MCF 10A (cell line): ENCODE measurements at regions not wholly inside any gene's neighbourhood (a gene's known extent, or its start where the extent isn't known, plus 50 kb on each side); places are given as distances from the start of the nearest gene placed in this dataset.
A peak's percentile ranks its signal among the peaks of the same experiment; 100 is the strongest.

Source experiments
- BruUV-seq: library from RNA; stranded (reverse); fragments of 400-500 nt; replicated peaks from 2 replicates; lab custom pipeline; 2021; lab: Mats Ljungman, UMichigan
- CTCF ChIA-PET: fragments of 300-600 bp; sonication (Branson Sonifier 250); formaldehyde crosslinking; extraction: SDS; loops from one replicate; lab custom pipeline; 2021; ENCODE audit warnings: antibody characterized with exemption, inconsistent platforms; lab: Yijun Ruan, JAX
- POLR2A ChIA-PET: fragments of 300-600, 350-650 bp; sonication (Branson Sonifier 250); formaldehyde crosslinking; extraction: SDS; loops from one replicate; lab custom pipeline; 2020; ENCODE audit warnings: antibody characterized with exemption, inconsistent platforms; lab: Yijun Ruan, JAX
- DNase-seq: peaks from one replicate; pipeline ENCODE4 v3.0.0-alpha.2; 2018; ENCODE audit not compliant: unreplicated experiment
- H3K27ac Mint-ChIP-seq: one replicate; pipeline ENCODE4 v1.8.0; 2022; ENCODE audit warnings: mild to moderate bottlenecking, low read depth, mixed read lengths; ENCODE audit not compliant: unreplicated experiment
- H3K27me3 Mint-ChIP-seq: one replicate; pipeline ENCODE4 v1.8.0; 2022; ENCODE audit warnings: mixed read lengths; ENCODE audit not compliant: insufficient read depth, unreplicated experiment
- H3K36me3 Mint-ChIP-seq: one replicate; pipeline ENCODE4 v1.8.0; 2022; ENCODE audit warnings: mild to moderate bottlenecking, moderate library complexity, mixed read lengths; ENCODE audit not compliant: insufficient read depth, unreplicated experiment
- H3K4me1 Mint-ChIP-seq: one replicate; pipeline ENCODE4 v1.8.0; 2022; ENCODE audit warnings: mixed read lengths; ENCODE audit not compliant: insufficient read depth, unreplicated experiment
- H3K4me3 Mint-ChIP-seq: one replicate; pipeline ENCODE4 v1.8.0; 2022; ENCODE audit warnings: mild to moderate bottlenecking, moderate library complexity, mixed read lengths; ENCODE audit not compliant: unreplicated experiment
- H3K9me3 Mint-ChIP-seq: one replicate; pipeline ENCODE4 v1.8.0; 2022; ENCODE audit warnings: mixed read lengths; ENCODE audit not compliant: unreplicated experiment
- intact Hi-C: fragments of 100-400 bp; cut with micrococcal nuclease; formaldehyde crosslinking; loops from 2 replicates; pipeline ENCODE4 v1.14.1; 2022
- TF ChIP-seq, protein P1 (sequence below): fragments of 200-600 bp; IDR thresholded peaks from one replicate; pipeline ENCODE4 v1.8.0; 2022; ENCODE audit warnings: antibody characterized with exemption, mild to moderate bottlenecking; ENCODE audit not compliant: unreplicated experiment

DNA sequence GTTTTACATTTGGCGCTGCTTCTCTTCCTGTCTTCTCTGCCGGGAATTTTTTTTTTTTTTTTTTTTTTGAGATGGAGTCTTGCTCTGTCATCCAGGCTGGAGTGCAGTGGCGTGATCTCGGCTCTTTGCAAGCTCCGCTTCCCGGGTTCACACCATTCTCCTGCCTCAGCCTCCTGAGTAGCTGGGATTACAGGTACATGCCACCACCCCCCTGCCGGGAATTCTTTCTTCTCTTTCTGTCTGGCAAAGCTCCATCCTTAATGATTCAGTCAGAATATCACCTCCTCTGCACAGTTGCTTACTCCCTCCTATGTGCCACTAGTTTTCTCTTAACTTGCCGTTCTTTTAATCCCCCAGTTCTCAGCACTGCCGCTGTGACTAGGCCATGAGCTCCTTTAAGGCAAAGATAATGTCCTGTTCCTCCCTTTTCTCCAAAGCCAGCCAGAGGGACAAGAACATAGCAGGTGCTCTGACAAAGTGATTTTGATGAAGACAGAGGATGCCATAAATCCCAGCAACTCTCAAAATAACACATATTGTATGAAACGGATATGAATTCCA is 112.1 kb upstream of the LRATD1 start:
- Mint-ChIP-seq H3K9me3 (no peaks in the 10 kb centered on the region), H3K27ac (no peak overlapping the region), H3K4me3 (no peak overlapping the region), H3K36me3 (peaks cover 4% of the 10 kb centered on the region), H3K27me3 (no peaks in the 10 kb centered on the region), H3K4me1 (peaks cover 24% of the 10 kb centered on the region)
- intact Hi-C loops, result no loop called here
- ChIA-PET POLR2A (interaction anchor here (0.7 kb wide), 1 partner anchor 996 kb away, joined by 3 read pairs; no protein-coding TSS in a partner anchor), CTCF (interaction anchor here (0.6 to 0.7 kb wide), 3 partner anchors 16 to 1068 kb away, joined by 3 read pairs; no protein-coding TSS in a partner anchor)
- BruUV-seq, result no TSS peak
- DNase-seq, result peak; percentile 22
- TF ChIP-seq, protein P1, sequence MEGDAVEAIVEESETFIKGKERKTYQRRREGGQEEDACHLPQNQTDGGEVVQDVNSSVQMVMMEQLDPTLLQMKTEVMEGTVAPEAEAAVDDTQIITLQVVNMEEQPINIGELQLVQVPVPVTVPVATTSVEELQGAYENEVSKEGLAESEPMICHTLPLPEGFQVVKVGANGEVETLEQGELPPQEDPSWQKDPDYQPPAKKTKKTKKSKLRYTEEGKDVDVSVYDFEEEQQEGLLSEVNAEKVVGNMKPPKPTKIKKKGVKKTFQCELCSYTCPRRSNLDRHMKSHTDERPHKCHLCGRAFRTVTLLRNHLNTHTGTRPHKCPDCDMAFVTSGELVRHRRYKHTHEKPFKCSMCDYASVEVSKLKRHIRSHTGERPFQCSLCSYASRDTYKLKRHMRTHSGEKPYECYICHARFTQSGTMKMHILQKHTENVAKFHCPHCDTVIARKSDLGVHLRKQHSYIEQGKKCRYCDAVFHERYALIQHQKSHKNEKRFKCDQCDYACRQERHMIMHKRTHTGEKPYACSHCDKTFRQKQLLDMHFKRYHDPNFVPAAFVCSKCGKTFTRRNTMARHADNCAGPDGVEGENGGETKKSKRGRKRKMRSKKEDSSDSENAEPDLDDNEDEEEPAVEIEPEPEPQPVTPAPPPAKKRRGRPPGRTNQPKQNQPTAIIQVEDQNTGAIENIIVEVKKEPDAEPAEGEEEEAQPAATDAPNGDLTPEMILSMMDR, result no peak

DNA sequence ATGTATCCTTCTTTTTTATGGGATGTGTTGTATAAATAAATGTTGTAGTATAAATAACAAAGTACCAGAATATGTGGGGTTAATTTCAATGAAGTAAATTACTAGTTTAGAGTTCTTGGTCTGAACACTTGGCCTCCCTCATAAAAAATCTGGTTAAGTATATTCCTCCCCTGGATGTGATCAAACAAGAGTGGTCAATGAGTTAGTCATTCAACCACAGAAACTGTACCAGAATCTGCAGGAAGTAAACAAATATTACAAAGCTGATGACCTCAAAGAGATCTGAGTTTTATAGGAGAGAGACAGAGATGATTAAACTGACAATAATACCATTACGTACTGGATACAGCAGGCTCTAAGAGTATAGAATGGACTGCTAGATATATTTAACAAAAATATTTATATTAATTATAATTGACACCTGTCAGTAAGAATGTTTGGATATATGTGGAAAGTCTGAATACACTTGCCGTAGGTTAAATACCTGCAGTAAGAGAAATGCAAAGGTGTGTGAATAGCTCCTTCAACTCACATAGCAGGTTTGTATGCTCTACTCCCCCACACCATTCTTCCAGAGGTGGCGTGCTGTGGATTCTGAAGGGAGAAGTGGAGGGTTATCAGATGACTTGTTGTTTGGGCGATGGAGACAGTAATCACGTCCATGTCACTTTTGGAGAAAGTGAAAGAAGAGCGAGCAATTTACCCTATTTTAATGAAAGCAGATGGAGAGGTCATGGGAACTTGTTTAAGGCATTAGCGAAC is 108.3 kb upstream of the LRATD1 start:
- H3K27me3 Mint-ChIP-seq, result no peaks in the 10 kb centered on the region
- intact Hi-C loops, result no loop called here
- CTCF ChIA-PET, result no interaction called here

DNA sequence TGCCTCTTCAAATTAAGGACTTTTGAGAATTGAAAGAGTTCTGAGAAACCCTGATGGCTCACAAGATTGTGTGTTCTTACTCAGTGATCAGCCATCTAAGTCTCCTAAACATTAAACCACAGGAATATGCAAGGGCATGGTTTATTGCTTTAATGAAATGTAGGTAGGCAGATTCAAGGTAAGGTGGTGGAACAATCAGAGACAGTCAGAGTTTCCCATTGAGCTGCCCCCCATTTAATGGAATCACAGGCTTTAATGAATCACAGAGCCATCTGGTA is 107.8 kb upstream of the LRATD1 start:
- H3K4me3 Mint-ChIP-seq, result no peak overlapping the region
- CTCF ChIA-PET, result no interaction called here
- no peaks in the 10 kb centered on the region for H3K9me3 Mint-ChIP-seq
- H3K27me3 Mint-ChIP-seq, result no peaks in the 10 kb centered on the region
- POLR2A ChIA-PET, result interaction anchor here (0.6 to 1.0 kb wide), 3 partner anchors 10 to 436 kb away, joined by 3 to 4 read pairs (median 3); no protein-coding TSS in a partner anchor
- TF ChIP-seq, protein P1, result no peak
- DNase-seq, result no peak
- peaks cover 16% of the 10 kb centered on the region for H3K4me1 Mint-ChIP-seq
- no TSS peak for BruUV-seq
- H3K36me3 Mint-ChIP-seq, result no peaks in the 10 kb centered on the region
- H3K27ac Mint-ChIP-seq, result no peak overlapping the region
- intact Hi-C loops, result no loop called here

More for the DNA sequence above, 108.3 kb upstream of the LRATD1 start:
- DNase-seq, result peak; percentile 44
- no TSS peak for BruUV-seq
- POLR2A ChIA-PET, result interaction anchor here (0.6 to 1.0 kb wide), 3 partner anchors 10 to 436 kb away, joined by 3 to 4 read pairs (median 3); no protein-coding TSS in a partner anchor
- TF ChIP-seq, protein P1, result no peak
- no peak overlapping the region for H3K4me3 Mint-ChIP-seq
- no peaks in the 10 kb centered on the region for H3K36me3 Mint-ChIP-seq
- peaks cover 16% of the 10 kb centered on the region for H3K4me1 Mint-ChIP-seq
- no peaks in the 10 kb centered on the region for H3K9me3 Mint-ChIP-seq
- peak overlapping the region; percentile 16 for H3K27ac Mint-ChIP-seq

DNA sequence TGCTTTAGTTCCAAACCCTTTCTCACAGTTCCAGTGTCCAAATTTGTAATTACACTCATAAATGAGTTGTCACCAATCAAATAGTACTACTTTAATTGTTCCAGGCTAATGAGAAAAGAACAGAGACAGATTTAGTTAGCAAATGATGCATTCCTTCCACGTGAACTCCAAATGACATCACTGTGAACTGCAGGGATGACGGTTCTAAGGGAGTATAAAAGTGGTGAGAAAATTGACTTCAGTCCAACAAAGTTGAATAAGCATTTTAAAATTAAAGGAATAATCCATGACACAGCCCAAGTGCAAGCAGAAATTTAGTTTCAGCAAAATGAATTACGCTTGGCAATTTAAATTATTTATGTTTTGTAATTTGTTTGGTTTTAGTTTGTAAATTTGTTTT is 102.0 kb upstream of the LRATD1 start:
- Mint-ChIP-seq H3K4me1 (peaks cover 8% of the 10 kb centered on the region), H3K36me3 (no peaks in the 10 kb centered on the region)

More for the DNA sequence above, 102.0 kb upstream of the LRATD1 start:
- CTCF ChIA-PET, result no interaction called here
- Mint-ChIP-seq H3K4me3 (no peak overlapping the region), H3K9me3 (no peaks in the 10 kb centered on the region), H3K27ac (no peak overlapping the region), H3K27me3 (no peaks in the 10 kb centered on the region)
- TF ChIP-seq, protein P1, result no peak
- POLR2A ChIA-PET, result no interaction called here
- no peak for DNase-seq
- intact Hi-C loops, result no loop called here
- BruUV-seq, result no TSS peak
